ENCODE measurements at regions not wholly inside any gene's neighbourhood (a gene's known extent, or its start where the extent isn't known, plus 50 kb on each side); places are given as distances from the start of the nearest gene placed in this dataset.
"Not testable (repeated sequence)": the region's sequence is repeated elsewhere in the genome, so short reads cannot be mapped to it uniquely, and the experiment has no call there.

GRCh38 chr10:113487154-113487553, 65.7 kb upstream of the HABP2 start:
- H3K27me3 ChIP-seq (ENCODE audit: control insufficient read depth, insufficient read depth, low read length) = no peaks in the 10 kb centered on the region
- DNase-seq (ENCODE audit: low read depth in 2 of 2) = peak in 1 of 2 donors; percentile 17
- TF ChIP-seq CTCF (conservative IDR thresholded peaks at IDR 0.05 in 1 of 2, IDR thresholded peaks at IDR 0.05 in 1 of 2; ENCODE audit: low read depth in 1 of 2, low read length in 2 of 2) = no peak
- no peak for TF ChIP-seq EZH2 (IDR thresholded peaks at IDR 0.05; ENCODE audit: low read length, missing control alignments)

DNA sequence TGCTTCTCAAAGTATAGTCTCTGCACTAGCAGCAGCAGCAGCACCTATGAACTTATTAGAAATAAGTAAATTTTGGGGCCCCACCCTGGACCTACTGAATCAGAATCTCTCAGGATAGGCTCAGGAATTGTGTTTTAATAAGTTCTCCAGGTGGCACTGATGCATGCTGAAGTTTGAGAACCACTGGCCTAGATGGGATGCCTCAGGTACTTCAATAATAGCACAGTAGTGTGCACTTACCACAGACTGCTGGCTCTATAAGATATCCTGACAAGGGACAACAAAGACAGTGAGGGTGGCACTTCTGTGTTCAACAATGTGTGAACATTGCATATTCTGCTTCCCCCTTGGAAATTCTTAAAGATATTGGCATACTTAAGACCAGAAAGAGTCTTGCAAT, 64.7 kb upstream of the HABP2 start:
- no peak for DNase-seq (ENCODE audit: low read depth in 2 of 2)
- H3K36me3 ChIP-seq (ENCODE audit: control insufficient read depth, insufficient read depth, low read length) = no peaks in the 10 kb centered on the region
- no peak overlapping the region for H3K9ac ChIP-seq (ENCODE audit: insufficient read depth, low read length)
- H3K27ac ChIP-seq (ENCODE audit: insufficient read depth, low read length) = no peak overlapping the region
- H4K20me1 ChIP-seq (ENCODE audit: control insufficient read depth, extremely low read depth, insufficient read depth, low read length) = no peaks in the 10 kb centered on the region
- H2AFZ ChIP-seq (ENCODE audit: low read length) = no peak overlapping the region
- H3K9me3 ChIP-seq (ENCODE audit: control insufficient read depth, insufficient read depth, low read depth, low read length) = no peaks in the 10 kb centered on the region
- H3K27me3 ChIP-seq (ENCODE audit: control insufficient read depth, insufficient read depth, low read length) = no peaks in the 10 kb centered on the region
- no peak for TF ChIP-seq EZH2 (IDR thresholded peaks at IDR 0.05; ENCODE audit: low read length, missing control alignments)
- no peak for TF ChIP-seq CTCF (conservative IDR thresholded peaks at IDR 0.05 in 1 of 2, IDR thresholded peaks at IDR 0.05 in 1 of 2; ENCODE audit: low read depth in 1 of 2, low read length in 2 of 2)
- no peak overlapping the region for H3K4me3 ChIP-seq (replicated peaks in 1 of 4; ENCODE audit: control extremely low read depth in 1 of 4, insufficient read depth in 1 of 4, low read depth in 3 of 4, low read length in 4 of 4)
- no peaks in the 10 kb centered on the region for H3K4me1 ChIP-seq (ENCODE audit: control insufficient read depth, extremely low read depth, insufficient read depth, low read length)
- H3K79me2 ChIP-seq (ENCODE audit: control insufficient read depth, insufficient read depth, low read length) = no peaks in the 10 kb centered on the region
- H3K4me2 ChIP-seq (ENCODE audit: extremely low read depth, insufficient read depth, low read length) = no peak overlapping the region

More at GRCh38 chr10:113487154-113487553, 65.7 kb upstream of the HABP2 start:
- H2AFZ ChIP-seq (ENCODE audit: low read length) = no peak overlapping the region
- H3K4me1 ChIP-seq (ENCODE audit: control insufficient read depth, extremely low read depth, insufficient read depth, low read length) = no peaks in the 10 kb centered on the region
- H3K4me2 ChIP-seq (ENCODE audit: extremely low read depth, insufficient read depth, low read length) = no peak overlapping the region
- H3K27ac ChIP-seq (ENCODE audit: insufficient read depth, low read length) = no peak overlapping the region
- no peaks in the 10 kb centered on the region for H4K20me1 ChIP-seq (ENCODE audit: control insufficient read depth, extremely low read depth, insufficient read depth, low read length)
- no peaks in the 10 kb centered on the region for H3K36me3 ChIP-seq (ENCODE audit: control insufficient read depth, insufficient read depth, low read length)
- no peaks in the 10 kb centered on the region for H3K79me2 ChIP-seq (ENCODE audit: control insufficient read depth, insufficient read depth, low read length)
- H3K4me3 ChIP-seq (replicated peaks in 1 of 4; ENCODE audit: control extremely low read depth in 1 of 4, insufficient read depth in 1 of 4, low read depth in 3 of 4, low read length in 4 of 4) = no peak overlapping the region
- no peaks in the 10 kb centered on the region for H3K9me3 ChIP-seq (ENCODE audit: control insufficient read depth, insufficient read depth, low read depth, low read length)
- H3K9ac ChIP-seq (ENCODE audit: insufficient read depth, low read length) = no peak overlapping the region

DNA sequence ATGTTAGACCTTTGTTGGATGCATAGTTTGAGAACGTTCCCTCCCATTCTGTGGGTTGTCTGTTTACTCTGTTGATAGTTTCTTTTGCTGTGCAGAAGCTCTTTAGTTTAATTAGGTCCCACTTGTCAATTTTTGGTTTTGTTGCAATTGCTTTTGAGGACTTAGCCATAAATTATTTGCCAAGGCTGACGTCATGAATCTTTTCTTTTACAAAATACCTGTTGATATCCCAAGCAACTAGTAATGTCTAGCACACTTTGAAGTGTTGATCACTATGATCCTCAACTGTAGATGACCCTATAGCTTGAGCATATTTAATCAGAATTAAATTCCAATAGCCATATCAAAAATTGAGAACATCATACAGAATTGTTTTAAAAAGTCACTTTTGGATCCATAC, 63.3 kb upstream of the HABP2 start:
- H3K27ac ChIP-seq (ENCODE audit: insufficient read depth, low read length); H3K79me2 ChIP-seq (ENCODE audit: control insufficient read depth, insufficient read depth, low read length); DNase-seq (ENCODE audit: low read depth in 2 of 2): not testable (repeated sequence)

More for the DNA sequence above, 63.3 kb upstream of the HABP2 start:
- not testable (repeated sequence) for H3K27me3 ChIP-seq (ENCODE audit: control insufficient read depth, insufficient read depth, low read length); H2AFZ ChIP-seq (ENCODE audit: low read length); H3K4me3 ChIP-seq (replicated peaks in 1 of 4; ENCODE audit: control extremely low read depth in 1 of 4, insufficient read depth in 1 of 4, low read depth in 3 of 4, low read length in 4 of 4); H3K36me3 ChIP-seq (ENCODE audit: control insufficient read depth, insufficient read depth, low read length); H3K4me2 ChIP-seq (ENCODE audit: extremely low read depth, insufficient read depth, low read length); H4K20me1 ChIP-seq (ENCODE audit: control insufficient read depth, extremely low read depth, insufficient read depth, low read length); H3K9ac ChIP-seq (ENCODE audit: insufficient read depth, low read length); H3K9me3 ChIP-seq (ENCODE audit: control insufficient read depth, insufficient read depth, low read depth, low read length); H3K4me1 ChIP-seq (ENCODE audit: control insufficient read depth, extremely low read depth, insufficient read depth, low read length)

All from fibroblast of lung (primary cell).